ENCODE measurements at regions not wholly inside any gene's neighbourhood (a gene's known extent, or its start where the extent isn't known, plus 50 kb on each side); places are given as distances from the start of the nearest gene placed in this dataset.

- TF ChIP-seq CTCF (IDR thresholded peaks at IDR 0.05): no peak
- H3K4me2 ChIP-seq (ENCODE audit: low read length): no peak overlapping the region
- no peak overlapping the region for H3K9ac ChIP-seq
- H3K9me3 ChIP-seq (ENCODE audit: control insufficient read depth, low read length): no peaks in the 10 kb centered on the region
- H3K4me1 ChIP-seq: no peaks in the 10 kb centered on the region
- H3K36me3 ChIP-seq (ENCODE audit: control insufficient read depth, insufficient read depth, low read length): no peaks in the 10 kb centered on the region
- H3K79me2 ChIP-seq: no peaks in the 10 kb centered on the region
- no peaks in the 10 kb centered on the region for H3K27me3 ChIP-seq (ENCODE audit: control insufficient read depth, insufficient read depth, low read length)
- H3K4me3 ChIP-seq (ENCODE audit: low read depth, low read length): no peak overlapping the region
- H2AFZ ChIP-seq: no peak overlapping the region
- no peak overlapping the region for H3K27ac ChIP-seq
These were observed 795.2 kb upstream of the ID2 start for GRCh38 chr2:7886666-7887065.

- no peak for TF ChIP-seq CTCF (IDR thresholded peaks at IDR 0.05)
- H3K27me3 ChIP-seq (ENCODE audit: control insufficient read depth, insufficient read depth, low read length): no peaks in the 10 kb centered on the region
- H3K4me3 ChIP-seq (ENCODE audit: low read depth, low read length): no peak overlapping the region
- no peak overlapping the region for H3K27ac ChIP-seq
- no peak overlapping the region for H3K9ac ChIP-seq
- no peaks in the 10 kb centered on the region for H3K79me2 ChIP-seq
- no peaks in the 10 kb centered on the region for H3K36me3 ChIP-seq (ENCODE audit: control insufficient read depth, insufficient read depth, low read length)
- no peaks in the 10 kb centered on the region for H3K9me3 ChIP-seq (ENCODE audit: control insufficient read depth, low read length)
- H2AFZ ChIP-seq: no peak overlapping the region
- no peaks in the 10 kb centered on the region for H3K4me1 ChIP-seq
- H3K4me2 ChIP-seq (ENCODE audit: low read length): no peak overlapping the region
These were observed 794.4 kb upstream of the ID2 start for GRCh38 chr2:7887441-7887840.

- H3K9me3 ChIP-seq (ENCODE audit: control insufficient read depth, low read length): no peaks in the 10 kb centered on the region
- H3K4me3 ChIP-seq (ENCODE audit: low read depth, low read length): no peak overlapping the region
- H3K79me2 ChIP-seq: no peaks in the 10 kb centered on the region
- H3K27ac ChIP-seq: no peak overlapping the region
- no peaks in the 10 kb centered on the region for H3K4me1 ChIP-seq
- no peak overlapping the region for H2AFZ ChIP-seq
- H3K4me2 ChIP-seq (ENCODE audit: low read length): no peak overlapping the region
- no peak for TF ChIP-seq CTCF (IDR thresholded peaks at IDR 0.05)
- H3K9ac ChIP-seq: no peak overlapping the region
- no peaks in the 10 kb centered on the region for H3K27me3 ChIP-seq (ENCODE audit: control insufficient read depth, insufficient read depth, low read length)
- no peaks in the 10 kb centered on the region for H3K36me3 ChIP-seq (ENCODE audit: control insufficient read depth, insufficient read depth, low read length)
These were observed 793.0 kb upstream of the ID2 start for GRCh38 chr2:7888876-7889275.

GRCh38 chr2:7891312-7891711, 790.5 kb upstream of the ID2 start:
- H3K4me1 ChIP-seq: no peaks in the 10 kb centered on the region
- H3K27me3 ChIP-seq (ENCODE audit: control insufficient read depth, insufficient read depth, low read length): no peaks in the 10 kb centered on the region
- TF ChIP-seq CTCF (IDR thresholded peaks at IDR 0.05): no peak
- H3K79me2 ChIP-seq: no peaks in the 10 kb centered on the region
- no peaks in the 10 kb centered on the region for H3K9me3 ChIP-seq (ENCODE audit: control insufficient read depth, low read length)
- no peaks in the 10 kb centered on the region for H3K36me3 ChIP-seq (ENCODE audit: control insufficient read depth, insufficient read depth, low read length)
- no peak overlapping the region for H3K27ac ChIP-seq
- no peak overlapping the region for H3K9ac ChIP-seq
- H2AFZ ChIP-seq: no peak overlapping the region
- H3K4me3 ChIP-seq (ENCODE audit: low read depth, low read length): no peak overlapping the region
- H3K4me2 ChIP-seq (ENCODE audit: low read length): no peak overlapping the region

- no peak overlapping the region for H3K4me2 ChIP-seq (ENCODE audit: low read length)
- no peak overlapping the region for H3K9ac ChIP-seq
- no peak overlapping the region for H2AFZ ChIP-seq
- no peaks in the 10 kb centered on the region for H3K79me2 ChIP-seq
- no peaks in the 10 kb centered on the region for H3K36me3 ChIP-seq (ENCODE audit: control insufficient read depth, insufficient read depth, low read length)
- no peak overlapping the region for H3K4me3 ChIP-seq (ENCODE audit: low read depth, low read length)
- no peaks in the 10 kb centered on the region for H3K9me3 ChIP-seq (ENCODE audit: control insufficient read depth, low read length)
- no peaks in the 10 kb centered on the region for H3K4me1 ChIP-seq
- no peaks in the 10 kb centered on the region for H3K27me3 ChIP-seq (ENCODE audit: control insufficient read depth, insufficient read depth, low read length)
- no peak overlapping the region for H3K27ac ChIP-seq
- no peak for TF ChIP-seq CTCF (IDR thresholded peaks at IDR 0.05)
These were observed 786.6 kb upstream of the ID2 start for GRCh38 chr2:7895289-7895688.

All from parathyroid adenoma (tissue), 2 donors.